ENCODE measurements at regions not wholly inside any gene's neighbourhood (a gene's known extent, or its start where the extent isn't known, plus 50 kb on each side); places are given as distances from the start of the nearest gene placed in this dataset.
"Not testable (repeated sequence)": the region's sequence is repeated elsewhere in the genome, so short reads cannot be mapped to it uniquely, and the experiment has no call there.

DNA sequence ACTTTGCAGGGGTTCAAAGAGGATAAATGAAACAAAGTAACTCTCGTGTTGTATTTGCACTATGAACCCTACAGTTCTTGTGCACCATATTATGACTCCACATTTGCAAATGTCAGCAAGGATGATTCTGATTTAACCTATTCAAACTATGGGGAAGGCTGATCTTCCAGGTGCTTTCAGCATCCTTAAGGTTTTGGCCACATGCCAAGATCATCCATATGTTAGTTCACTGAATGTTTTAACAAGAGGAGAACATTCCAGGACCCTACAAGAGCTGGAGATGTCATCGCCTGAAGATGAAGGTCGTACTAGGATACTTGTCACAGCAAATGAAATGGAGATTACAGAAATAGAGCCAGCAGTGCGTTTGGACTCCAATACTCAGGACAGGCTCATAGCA is 114.2 kb downstream of the DHRS2 start:
- no peak for DNase-seq (ENCODE audit: low spot score)

DNA sequence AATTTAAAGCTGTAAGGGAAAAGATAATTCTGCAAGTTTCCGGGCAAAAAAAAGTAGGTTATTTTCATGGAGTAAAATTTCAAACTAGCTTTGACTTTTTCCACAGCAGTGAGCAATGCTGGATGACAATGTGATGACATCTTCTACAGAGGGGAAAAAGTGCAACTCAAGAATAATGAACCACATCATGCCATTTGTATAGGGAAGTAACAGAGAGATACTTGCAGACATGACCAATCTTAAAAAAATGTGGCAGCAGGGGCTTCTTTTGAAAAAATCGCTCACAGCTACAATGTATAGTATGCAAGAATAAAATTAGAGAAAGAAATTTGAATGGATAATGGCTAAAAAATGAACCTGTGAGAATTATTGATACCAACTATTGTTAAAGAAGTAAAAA is 115.5 kb downstream of the DHRS2 start:
- DNase-seq (ENCODE audit: low spot score) = no peak

DNA sequence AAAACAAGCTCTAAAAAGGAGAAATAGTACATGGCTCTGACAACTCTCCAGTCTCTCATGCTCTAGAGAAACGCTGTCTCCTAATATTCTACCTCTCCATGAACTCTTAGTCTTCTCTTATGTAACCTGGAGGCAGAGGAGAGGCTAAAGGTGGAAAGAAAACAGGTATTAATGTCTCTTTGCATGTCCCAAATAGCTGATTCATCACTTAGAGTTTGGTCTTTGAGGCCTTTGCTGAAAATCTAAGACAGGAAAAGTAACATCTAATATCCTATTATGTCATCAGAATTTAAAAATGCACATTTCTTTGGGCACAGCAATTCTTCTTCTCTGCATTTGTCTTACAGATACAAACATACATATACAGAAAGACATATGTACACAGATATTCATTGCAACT is 127.2 kb downstream of the DHRS2 start:
- no peak for DNase-seq (ENCODE audit: low spot score)

DNA sequence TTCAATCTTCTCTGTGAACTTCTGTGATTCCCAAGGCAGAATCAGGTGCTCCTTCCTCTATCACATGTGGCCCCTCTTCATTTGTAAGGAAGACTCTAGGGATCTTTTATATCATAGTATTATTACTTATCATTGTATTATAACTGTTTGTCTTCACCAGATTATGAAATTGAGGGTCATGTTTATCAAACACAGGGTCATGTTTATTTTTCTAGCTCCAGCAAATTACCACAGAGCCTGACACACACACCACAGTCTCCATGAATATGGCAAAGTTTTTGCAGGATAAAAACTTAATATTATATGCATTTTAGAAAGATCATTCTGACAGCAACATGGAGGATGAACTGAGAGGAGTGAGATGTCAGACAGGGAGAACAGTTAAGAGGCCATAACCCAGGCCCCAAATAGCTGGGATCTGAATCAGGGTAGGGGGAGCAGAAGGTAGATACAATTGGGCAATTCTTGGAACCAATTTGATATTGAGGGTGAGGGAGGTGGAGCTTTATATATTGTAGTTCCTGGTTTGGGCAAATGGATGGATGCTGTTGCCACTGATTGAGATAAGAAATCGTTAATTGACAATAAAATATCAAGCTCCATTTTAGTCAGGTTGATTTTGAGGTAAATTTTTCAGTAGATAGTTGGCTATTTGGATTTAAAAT is 130.7 kb downstream of the DHRS2 start:
- DNase-seq (ENCODE audit: low spot score) = no peak

DNA sequence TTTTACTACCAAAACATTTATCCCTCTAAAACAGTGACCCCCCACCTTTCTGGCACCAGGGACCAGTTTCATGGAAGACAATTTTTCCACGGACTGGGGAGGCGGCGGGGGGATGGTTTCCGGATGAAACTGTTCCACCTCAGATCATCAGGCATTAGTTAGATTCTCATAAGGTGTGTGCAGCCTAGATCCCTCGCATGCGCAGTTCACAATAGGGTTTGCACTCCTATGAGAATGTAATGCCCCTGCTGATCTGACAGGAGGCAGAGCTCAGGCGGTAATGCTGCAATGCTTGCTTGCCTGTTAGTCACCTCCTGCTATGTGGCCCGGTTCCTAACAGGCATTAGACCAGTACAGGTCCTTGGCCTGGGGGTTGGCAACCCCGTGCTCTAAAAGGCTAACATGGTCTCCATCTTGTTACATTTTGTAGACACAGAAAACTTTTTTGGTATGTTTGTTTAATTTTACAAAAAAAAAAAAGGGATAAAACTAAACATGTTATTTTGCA is 133.1 kb downstream of the DHRS2 start:
- DNase-seq (ENCODE audit: low spot score) = not testable (repeated sequence)

DNA sequence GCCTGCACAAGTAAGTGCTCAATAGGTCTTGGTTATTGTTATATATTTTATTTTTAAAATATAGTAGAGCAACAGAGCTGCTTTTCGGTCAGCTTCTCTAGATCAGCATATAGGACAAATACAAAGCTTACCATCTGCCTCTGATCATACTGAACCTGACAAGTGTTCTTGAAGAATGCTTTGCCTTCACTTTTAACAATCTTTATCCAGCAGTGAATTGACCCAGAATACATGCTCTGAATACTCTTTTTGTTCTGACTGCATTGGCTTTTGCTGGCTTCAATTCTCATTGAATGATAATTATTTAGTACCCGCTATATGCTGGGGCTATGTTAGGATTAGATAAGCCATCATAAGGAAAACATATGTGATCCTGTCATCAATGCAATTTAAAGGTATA is 137.8 kb downstream of the DHRS2 start:
- DNase-seq (ENCODE audit: low spot score) = no peak

DNA sequence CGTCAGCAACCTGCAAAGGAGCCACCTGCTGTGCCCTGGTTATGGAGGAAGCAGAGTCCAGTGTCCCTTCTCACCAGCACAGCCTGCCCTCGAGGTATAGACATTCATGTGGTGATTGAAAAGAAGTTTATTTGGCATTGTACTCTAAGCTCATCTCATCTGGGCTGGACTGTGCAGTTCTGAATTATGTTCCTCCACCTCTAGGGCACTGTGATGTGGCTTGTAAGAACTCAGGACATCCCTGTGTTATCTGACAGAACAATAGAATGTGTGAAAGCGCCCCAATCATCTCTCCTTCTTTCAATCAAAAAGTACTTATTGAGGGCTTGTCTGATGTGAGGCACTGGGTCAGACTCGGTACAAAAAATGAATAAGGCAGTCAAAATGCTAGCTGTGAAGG is 140.1 kb downstream of the DHRS2 start:
- no peak for DNase-seq (ENCODE audit: low spot score)

DNA sequence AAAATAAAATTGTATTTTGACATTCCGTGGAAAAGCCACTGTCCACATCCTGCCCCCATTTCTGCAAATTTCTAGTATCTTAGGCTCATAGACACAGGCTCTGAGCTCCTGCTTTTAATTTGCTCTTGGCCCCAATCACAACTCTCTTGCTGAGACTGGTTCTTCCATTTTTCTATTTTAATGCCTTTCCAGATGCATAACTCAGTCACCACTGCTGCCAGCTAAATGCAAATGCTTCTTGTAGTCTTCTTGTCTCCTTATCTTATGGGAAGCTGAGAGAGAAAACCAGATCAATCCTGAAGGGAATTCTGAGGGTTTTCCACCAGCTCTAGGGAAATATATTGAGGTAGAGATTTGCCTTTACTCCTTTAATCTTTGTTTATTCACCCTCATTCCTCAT is 149.0 kb downstream of the DHRS2 start:
- no peak for DNase-seq (ENCODE audit: low spot score)

DNA sequence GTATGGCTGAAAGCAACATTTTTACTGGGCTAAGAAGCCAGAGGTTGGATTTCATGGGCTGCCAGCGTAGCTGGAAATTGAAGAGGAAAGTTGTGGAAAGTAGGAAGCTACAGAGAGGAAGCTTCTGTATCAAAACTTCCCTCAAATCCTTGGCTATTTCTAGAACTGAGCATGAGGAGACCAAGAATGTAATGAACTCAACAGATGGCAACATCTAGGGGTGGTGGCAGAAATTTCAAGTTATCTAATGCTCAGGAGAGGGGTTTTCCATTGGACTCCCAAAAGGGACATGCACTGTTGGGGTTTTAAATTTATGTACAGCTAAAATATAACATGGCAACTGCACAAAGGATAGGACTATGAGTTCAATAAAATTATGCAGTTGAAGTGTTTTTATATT is 151.3 kb downstream of the DHRS2 start:
- no peak for DNase-seq (ENCODE audit: low spot score)

DNA sequence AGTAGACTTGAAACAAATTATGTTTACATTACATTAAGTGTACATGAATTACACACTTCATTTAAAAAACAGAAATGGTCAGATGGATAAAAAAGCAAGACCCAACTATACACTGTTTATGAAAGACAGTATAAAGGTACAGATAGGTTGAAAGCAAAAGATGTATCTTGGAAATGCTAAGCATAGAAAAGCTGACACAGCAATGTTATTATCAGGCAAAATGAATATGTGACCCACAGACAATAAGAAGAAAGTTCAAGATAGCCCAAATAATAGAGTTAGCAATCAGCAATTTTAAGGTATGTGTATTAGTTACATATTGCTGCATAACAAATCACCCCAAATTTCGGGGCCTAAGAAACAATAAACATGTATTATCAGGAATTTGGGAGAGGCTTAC is 153.5 kb downstream of the DHRS2 start:
- no peak for DNase-seq (ENCODE audit: low spot score)

DNA sequence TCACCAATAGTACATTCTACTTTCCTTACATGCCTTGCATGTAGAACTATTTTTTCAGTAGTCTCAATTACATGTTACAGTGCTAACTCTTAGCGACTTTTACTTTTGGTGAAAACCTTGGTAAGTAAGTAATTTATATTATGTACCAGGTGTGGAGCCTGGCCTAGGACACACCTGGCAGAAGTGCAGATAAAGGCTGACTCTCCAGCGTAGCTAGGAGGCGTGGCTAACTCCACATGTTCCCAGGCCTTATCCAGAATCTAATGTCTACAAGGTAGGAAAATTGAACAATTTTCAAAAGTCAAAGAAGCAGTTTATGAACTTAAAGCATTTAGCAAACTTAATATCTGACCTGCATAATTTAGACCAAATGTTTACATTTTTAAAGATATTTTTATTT is 157.4 kb downstream of the DHRS2 start:
- no peak for DNase-seq (ENCODE audit: low spot score)

DNA sequence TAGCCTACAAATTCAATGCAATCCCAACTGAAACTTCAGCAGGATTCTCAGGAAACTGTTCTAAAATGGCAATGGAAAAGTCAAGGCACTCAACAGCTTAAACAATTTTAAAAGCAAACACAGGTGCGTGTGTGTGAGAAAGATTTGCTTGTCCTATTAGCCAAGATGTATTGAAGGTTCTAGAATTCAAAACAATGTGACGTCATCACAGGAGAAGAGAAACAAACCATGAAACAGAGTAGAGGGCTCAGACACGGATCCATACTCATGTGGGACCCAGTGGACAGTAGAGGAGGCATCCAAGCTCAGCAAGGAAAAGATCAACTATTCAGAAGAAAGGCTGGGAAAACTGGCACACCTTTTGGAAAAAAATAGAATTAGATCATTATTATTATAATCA is 152.8 kb upstream of the DHRS4 start:
- no peak for DNase-seq (ENCODE audit: low spot score)

DNA sequence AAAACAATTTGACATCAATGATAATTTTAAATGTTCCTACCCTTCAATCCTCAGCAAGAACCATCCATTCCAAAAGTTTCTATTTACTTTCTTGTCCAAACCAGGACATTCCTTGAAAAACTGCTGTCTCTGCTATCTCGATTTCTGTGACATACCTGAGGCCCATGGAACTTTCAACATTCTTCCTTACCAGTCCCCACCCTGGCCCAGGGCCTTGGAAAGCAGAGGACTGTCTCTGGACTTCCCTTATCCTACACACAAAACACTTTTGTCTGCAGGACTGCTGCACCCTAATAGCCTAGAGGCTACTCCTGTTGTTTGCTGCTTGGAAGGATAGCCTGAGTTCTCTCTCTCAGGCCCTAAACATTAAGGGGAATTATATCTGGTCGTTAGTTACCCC is 151.8 kb upstream of the DHRS4 start:
- DNase-seq (ENCODE audit: low spot score) = no peak

DNA sequence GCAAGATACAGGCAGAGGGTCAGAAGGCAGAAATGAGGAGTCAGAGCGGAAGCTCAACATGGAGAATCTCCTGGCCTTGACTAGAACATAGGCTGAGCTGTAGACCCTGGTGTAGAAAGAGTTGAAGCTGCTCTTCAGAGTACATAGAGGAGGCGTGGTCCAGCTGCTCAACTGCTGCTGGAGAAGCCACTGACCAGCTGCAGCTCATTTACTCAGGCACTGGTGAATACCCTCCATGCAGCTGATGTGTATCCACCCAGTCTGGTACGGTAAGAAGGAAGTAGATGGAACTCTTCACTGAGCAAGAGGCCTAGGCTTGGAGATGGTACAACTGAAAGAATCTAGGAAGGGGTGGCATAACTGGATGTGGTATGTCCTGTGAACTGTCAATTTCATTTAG is 148.8 kb upstream of the DHRS4 start:
- DNase-seq (ENCODE audit: low spot score) = no peak

DNA sequence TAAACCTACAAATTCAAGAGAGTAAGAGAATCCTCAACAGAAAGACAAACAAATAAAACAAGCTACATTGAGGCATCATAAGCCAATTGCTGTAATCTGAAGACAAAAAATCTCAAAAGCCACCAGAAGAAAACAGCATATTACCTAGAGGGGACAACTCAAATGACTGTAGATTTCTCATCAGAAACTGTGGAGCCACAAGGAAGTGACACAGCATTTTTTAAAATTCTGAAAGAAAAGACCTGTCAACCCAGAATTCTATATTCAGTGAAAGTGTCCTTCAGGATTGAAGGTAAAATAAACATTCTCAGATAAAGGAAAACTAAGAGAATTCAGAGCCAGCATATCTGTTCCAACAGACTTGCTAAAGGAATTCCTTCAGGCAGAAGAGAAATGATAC is 147.8 kb upstream of the DHRS4 start:
- no peak for DNase-seq (ENCODE audit: low spot score)

DNA sequence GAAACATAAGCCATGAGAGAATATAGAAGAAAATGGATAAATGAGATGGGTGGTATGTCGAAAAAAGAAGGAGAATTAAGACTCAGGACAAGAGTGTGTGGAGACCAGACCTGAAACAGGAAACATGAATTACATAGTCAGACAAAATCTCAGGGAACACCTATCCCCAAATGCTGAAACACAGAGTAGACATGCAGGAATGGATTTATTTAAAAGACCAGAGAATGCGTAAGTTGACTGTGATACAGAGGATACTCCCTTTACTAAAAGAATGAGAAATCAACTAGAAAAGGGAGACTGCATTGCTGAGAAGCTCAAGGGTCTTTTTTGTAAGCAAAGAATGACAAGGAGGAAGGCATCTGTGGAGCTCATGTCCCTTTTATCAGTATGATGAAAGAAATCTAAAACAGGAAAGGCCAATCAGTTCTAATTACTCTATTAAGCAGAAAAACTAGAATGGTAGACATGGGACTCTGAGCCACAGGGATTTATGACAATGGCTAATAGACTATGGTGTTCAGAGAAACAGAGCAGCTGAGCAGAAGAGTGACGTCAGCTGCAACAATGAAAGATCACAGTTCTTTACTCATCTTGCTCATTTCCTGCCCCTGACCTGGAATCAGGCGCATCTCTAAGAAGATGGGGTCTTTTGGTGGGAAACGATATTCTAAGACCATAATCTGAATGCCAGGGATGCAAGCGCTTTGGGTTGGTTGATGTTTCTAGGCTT is 138.9 kb upstream of the DHRS4 start:
- DNase-seq (ENCODE audit: low spot score) = no peak

DNA sequence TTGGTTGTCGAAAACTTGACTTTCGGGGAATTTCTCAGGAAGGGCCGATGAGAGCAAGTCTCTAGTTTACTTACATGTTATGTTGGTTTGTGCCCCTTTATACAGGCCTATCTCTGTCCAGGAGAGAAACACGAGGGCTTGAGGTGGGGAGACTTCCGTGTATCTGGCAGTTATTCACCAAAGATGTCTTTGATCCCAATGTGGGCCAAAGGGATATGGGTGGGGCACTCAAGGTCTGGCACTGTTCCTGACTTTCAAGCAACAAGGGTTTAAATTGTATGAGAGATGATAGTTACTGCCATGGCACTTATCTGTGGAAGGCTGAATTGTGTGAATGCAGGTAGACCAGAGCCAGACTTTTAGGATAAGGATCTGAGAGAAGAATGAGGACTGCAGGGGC is 137.2 kb upstream of the DHRS4 start:
- no peak for DNase-seq (ENCODE audit: low spot score)

DNA sequence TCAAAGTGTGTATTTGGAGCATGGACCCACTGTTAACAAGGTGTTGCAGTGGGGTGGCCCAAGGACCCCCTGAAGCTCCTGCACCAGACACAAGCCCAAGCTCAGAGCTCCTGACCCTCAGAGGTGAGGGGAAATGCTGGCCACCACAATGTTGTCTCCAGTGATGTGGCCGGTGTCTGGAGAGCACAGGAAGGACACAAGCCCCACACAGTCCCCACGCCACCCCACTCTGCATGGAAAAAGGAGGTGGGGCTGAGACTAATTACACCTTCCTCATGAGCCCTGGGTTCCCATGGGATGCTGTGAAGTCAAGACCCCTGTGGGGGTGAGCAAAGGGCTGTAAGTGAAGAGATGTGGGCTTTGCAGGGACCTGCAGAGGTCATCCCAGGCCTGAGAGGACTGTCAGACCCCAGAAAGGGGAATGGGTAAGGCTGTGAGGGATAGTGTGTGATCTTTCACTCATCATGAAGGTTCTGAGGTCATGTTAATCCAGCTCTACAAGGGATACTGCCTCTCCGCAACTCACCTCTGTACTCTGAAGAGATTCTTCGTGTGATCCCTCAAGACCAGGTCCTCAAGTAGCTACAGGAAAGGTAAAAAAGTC is 136.3 kb upstream of the DHRS4 start:
- no peak for DNase-seq (ENCODE audit: low spot score)

DNA sequence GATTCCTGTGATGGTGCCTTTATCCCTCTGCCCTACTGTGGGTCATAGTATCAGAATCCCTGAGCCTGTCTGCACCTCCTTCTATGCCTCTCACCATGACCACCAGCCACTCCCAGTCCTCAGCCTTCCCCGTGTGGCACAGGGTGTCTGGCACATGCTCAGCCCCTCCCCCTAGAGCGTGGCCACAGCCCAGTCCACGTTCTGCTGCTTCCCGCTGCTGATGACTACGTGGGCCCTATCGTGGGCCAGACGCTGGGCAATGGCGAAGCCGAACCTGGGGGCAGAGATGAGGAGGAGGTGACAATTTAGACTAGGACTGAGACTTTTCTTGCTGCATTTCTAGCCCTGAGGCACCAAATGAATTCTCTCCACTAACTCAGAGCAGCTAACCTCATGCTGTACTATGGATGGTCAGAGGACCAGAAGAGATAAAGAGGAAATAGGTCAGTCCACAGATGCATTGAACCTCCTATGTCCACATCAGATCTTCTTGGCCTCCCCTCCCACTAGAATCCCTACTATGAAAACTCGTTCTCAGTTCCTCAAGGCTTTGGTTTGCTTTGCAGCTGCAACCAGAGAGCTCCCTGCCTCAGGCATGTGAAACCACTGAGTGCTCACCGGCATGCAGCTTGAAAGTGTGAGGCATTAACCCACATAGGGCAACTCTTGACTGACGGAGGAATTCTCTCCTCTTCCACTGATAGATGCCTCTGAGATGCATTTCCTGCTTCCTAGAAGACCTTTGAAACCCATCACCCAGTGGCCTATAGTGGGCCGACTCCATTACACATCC is 126.3 kb upstream of the DHRS4 start:
- DNase-seq (ENCODE audit: low spot score) = no peak

DNA sequence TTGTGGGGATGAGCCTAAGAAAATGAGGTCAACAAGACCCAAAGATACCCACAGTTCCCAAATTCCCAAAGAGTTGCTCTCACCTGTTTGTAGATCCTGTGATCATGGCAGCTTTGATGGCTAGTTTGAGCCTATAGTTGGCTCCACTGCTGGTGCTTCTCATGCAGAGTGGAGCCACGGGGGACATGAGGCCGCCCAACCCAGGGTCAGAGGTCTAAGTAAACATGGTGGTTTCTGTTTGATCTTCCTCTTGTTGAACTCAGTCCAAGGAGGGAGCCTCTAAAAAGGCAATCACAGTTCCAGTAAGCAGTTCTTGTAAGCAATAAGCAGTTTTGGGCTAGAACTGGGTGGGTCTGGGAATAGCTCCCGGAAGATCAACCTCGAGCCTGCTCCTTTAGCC is 125.6 kb upstream of the DHRS4 start:
- no peak for DNase-seq (ENCODE audit: low spot score)

DNA sequence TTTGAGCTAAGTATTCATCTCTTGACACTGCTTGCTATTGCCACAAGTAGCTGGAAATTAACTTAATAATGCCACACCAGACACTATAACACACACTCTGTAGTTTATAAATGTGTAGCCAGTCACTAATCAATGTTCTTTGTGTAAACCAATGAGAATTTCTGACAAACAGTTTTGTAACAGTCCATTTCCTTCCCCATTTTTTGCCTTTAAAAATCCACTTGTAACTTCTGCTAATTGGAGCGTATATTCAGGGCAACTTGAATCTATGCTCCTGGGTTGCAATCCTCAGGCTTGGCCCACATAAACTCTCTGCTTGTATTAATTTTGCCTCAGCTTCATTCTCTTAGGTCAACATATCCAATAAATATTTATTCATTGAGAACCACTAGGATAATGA is 125.0 kb upstream of the DHRS4 start:
- DNase-seq (ENCODE audit: low spot score) = no peak
